ENCODE measurements at regions not wholly inside any gene's neighbourhood (a gene's known extent, or its start where the extent isn't known, plus 50 kb on each side); places are given as distances from the start of the nearest gene placed in this dataset.

DNA sequence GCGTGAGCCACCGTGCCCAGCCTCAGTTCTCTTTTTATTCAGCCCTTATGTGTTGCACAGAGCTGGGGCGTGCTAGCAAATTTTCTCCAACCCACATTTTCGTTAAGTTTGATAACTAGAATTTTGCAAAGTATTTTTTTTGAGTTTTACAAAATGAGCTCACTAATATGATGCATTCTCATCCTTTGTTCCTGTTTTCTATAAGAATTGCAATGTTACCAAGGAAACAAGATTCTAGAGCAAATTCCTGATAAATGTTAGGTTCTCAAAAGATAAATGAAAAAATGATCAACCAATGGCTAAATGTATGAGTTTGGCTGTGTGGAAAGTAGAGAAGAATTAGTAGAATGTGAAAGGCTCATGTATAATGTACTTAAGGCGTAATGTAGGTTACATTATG is 529.8 kb downstream of the MAFB start:
- no peak for DNase-seq (ENCODE audit: low spot score)

DNA sequence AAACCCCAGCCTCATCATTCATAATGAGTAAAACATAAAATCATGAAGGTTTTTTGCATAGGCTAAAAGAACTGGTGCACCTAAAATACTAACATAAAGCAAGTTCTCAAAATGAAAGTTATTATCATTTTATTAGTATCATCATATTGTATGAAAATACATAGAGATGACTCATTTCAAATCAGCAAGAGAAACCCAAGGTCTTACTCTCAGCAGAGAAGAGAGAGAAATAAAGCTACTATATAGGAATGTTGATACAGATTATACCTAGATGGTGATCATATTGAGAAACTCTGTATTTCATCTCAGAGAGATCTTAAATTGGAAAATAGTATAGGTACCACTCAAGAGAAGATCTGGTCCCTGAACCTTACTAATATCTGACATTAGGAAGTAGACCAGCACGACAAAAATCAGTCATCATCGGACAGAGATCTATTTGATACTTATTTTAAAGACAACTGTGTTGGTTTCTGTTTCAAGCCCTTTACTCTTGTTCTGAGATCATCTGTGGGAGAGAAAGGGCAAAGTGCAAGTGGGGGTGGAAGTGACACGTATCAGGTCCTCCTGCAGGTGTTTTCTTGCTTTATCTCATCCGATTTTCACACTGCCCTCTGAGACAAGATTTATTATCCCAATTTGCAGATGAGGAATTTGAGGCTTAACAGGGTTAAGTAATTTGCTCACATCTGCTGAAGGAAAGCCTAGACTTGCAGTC is 532.3 kb downstream of the MAFB start:
- DNase-seq (ENCODE audit: low spot score) = no peak

DNA sequence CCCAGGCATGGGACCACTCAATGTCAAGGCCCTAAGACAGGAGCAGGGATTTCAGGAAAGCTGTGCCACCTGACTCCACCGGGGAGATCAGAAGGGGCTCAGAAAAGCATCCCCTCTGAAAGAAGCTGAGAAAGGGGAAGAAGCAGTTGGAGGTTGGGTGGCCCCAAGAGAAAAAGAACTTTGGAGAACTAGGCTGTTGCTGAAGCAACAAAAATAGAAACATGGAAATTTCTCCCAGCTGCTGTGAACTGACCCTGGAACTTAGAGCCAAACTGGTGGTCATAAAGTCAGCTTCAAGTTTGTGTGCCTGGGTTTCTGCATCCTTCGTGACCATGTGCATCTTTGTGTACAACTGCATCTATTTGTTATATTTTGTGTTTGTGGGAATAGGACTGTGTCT is 534.5 kb downstream of the MAFB start:
- DNase-seq (ENCODE audit: low spot score) = no peak

GRCh38 chr20:40148886-40149285 is 540.1 kb downstream of the MAFB start:
- DNase-seq (ENCODE audit: low spot score) = no peak

- no peak for DNase-seq (ENCODE audit: low spot score)
Measured at GRCh38 chr20:40146071-40146470, 543.0 kb downstream of the MAFB start.

DNA sequence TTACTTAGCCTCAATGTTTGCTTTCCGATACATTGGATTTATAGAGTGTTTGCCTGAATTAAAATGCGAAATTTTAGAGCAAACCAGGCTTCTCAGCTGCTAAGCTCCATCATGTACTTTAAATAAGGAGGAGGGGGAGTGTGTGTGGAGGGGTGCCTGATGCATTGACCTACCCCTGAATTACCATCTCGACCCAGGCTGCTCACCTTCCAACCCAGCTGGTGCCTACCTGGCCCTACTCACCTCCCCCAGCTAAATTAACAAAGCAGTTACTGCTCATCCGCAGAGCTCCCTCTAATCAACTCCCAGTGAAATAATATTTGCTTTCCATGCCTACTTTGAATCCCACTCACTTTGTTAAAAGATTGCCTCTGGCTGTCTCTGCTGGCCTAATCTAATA is 544.5 kb downstream of the MAFB start:
- no peak for DNase-seq (ENCODE audit: low spot score)

- DNase-seq (ENCODE audit: low spot score) = no peak
Measured at GRCh38 chr20:40134176-40134575, 554.9 kb downstream of the MAFB start.

- no peak for DNase-seq (ENCODE audit: low spot score)
Measured at GRCh38 chr20:40120827-40121226, 568.2 kb downstream of the MAFB start.

GRCh38 chr20:40111282-40111681 is 577.8 kb downstream of the MAFB start:
- DNase-seq (ENCODE audit: low spot score) = no peak

GRCh38 chr20:40110311-40110831 is 578.7 kb downstream of the MAFB start:
- no peak for DNase-seq (ENCODE audit: low spot score)

DNA sequence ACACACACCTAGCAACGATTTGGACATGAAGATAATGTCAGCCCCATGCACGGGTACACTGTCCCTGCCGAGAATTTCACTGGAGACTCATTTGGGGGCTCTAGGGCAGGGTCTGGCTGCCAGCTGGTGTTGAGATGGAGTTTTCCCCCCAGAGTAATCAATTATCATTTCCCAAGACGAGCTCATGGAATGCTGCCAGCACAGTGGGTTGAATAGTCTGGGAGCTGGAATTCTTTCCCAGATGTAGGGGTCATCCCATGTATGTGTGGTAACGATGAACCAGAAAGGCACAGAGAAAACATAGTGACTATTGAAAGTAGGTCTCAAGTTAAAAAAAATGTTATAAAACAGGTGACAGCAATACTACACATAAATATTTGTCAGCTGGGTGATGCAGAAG is 579.9 kb downstream of the MAFB start:
- DNase-seq (ENCODE audit: low spot score) = no peak

DNA sequence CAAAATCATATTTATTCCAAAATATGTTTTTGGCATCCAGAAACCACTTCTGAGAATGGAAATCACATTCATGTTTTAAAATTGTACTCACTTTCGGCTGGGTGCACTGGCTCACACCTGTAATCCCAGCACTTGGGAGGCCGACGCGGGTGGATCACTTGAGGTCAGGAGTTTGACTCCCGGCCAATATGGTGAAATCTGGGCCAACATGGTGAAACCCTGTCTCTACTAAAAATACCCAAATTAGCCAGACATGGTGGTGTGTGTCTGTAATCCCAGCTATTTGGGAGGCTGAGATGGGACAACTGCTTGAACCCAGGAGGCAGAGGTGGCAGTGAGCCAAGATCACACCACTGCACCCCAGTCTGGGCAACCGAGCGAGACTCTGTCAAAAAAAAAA is 580.7 kb downstream of the MAFB start:
- DNase-seq (ENCODE audit: low spot score) = no peak

GRCh38 chr20:40104959-40105358 is 584.1 kb downstream of the MAFB start:
- DNase-seq (ENCODE audit: low spot score) = no peak

- DNase-seq (ENCODE audit: low spot score) = no peak
Measured at GRCh38 chr20:40103420-40103819, 585.6 kb downstream of the MAFB start.

- no peak for DNase-seq (ENCODE audit: low spot score)
Measured at GRCh38 chr20:40101560-40101959, 587.5 kb downstream of the MAFB start.

- no peak for DNase-seq (ENCODE audit: low spot score)
Measured at GRCh38 chr20:40100261-40100660, 588.8 kb downstream of the MAFB start.

GRCh38 chr20:40090236-40090635 is 598.8 kb downstream of the MAFB start:
- no peak for DNase-seq (ENCODE audit: low spot score)

DNA sequence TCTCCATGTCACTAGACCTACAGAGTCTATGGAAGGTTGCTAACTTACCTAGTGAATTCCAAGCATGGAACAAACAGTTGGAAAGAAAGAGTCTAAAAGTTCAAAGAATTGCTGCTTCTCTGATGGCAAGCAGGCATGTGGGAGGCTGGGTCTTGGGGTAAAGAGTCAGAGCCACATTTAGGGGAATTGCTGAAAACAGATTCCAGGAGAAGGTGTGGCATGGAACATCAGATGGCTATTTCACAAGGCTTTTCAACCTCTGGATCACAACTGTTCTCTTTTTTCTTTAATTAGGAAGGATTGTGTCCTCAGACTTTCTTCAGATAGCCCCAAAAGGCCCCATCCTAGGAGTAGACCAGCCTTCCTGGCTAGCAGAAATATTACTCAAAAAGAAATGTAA is 601.5 kb downstream of the MAFB start:
- DNase-seq (ENCODE audit: low spot score) = no peak

DNA sequence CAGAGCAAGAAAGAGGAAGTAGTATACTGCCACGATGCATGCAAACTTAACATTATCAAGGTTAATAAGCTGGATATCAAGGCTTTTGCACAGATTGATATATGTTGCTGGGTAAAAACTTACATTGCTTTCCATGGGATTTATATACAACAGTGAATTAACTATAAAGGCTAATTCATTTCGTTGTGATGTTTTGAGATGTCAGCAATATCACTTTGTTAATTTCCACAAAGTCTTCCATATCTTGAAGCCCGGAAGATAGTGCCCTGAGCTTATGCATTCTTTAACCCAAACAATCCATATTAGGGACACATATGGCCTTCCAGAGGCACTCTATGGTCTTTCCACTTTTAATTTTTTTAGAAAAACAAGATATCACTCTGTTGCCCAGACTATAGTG is 603.5 kb downstream of the MAFB start:
- no peak for DNase-seq (ENCODE audit: low spot score)

- DNase-seq (ENCODE audit: low spot score) = no peak
Measured at GRCh38 chr20:40082436-40082835, 606.6 kb downstream of the MAFB start.

- DNase-seq (ENCODE audit: low spot score) = no peak
Measured at GRCh38 chr20:40081653-40082052, 607.4 kb downstream of the MAFB start.

DNA sequence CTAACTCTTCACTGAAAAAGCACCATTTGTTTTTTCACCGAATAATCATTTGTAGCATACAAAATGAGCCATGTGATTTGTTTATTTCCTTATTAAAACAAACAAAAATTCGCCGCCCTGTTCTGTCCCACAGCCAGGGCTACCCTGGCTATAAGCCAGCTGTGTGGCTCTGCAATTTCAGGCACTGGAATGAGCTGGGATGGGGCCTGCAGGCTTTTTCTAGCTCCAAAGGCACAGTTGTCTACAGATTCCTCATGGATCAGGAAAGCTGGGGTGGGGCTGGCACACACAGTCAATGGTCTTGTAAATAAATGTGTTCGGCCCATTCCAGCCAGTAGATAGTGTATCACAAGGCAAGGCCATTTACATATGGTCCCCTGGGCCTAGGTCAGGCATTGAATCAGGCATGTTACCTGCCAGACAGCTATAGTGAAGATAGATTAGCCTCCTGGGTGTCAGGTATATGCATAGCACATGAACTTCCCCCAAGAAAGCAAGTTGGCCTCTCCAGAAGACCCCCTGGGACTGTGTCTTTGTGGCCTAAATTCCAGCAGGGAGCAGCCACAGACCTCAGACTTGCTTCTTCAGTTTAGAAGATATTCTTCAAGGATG is 608.9 kb downstream of the MAFB start:
- no peak for DNase-seq (ENCODE audit: low spot score)

DNA sequence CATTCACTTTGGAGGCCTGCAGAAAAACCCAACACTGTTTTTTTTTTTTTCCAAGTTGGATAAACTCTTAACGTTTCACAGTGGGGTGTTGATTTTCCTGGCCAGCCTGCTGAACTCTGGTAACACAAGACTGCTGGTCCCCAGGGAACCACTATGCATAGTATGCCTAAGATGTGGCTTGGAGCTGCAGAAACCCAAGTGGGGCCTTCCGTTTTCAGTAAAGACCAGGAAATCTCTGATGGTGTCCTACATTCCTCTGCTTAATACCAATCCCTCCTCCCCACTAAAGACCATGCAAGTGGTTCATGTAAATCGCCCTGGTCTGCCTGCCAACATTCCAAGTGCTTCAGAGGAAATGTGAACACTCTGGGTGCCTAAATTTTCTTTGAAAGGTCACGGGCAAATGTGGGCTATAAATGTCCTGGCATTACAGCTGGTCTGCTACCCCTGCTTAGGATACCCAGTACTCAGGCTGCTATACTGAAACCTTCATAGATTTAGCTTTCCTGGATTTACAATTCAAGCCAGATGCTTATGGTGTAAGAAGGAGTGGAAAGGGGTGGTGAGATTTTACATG is 615.4 kb downstream of the MAFB start:
- no peak for DNase-seq (ENCODE audit: low spot score)

- no peak for DNase-seq (ENCODE audit: low spot score)
Measured at GRCh38 chr20:40072907-40073306, 616.1 kb downstream of the MAFB start.

Data from HuH-7 (cell line).